ENCODE measurements at regions not wholly inside any gene's neighbourhood (a gene's known extent, or its start where the extent isn't known, plus 50 kb on each side); places are given as distances from the start of the nearest gene placed in this dataset.

GRCh38 chr6:105651969-105652368 lies 249.1 kb upstream of the PREP start:
- no peaks in the 10 kb centered on the region for H3K4me1 ChIP-seq
- 70 to 83% (median 83%) methylated on average over 2 of the region's 2 CpGs for WGBS, 3 donors
- H3K27me3 ChIP-seq (ENCODE audit: insufficient read depth in 3 of 3, low read length in 2 of 3) = no peaks in the 10 kb centered on the region
- no peak overlapping the region for H3K27ac ChIP-seq
- H3K4me3 ChIP-seq = no peak overlapping the region
- H3K9me3 ChIP-seq = no peaks in the 10 kb centered on the region
- DNase-seq (no peak), ATAC-seq (no peak)
- TF ChIP-seq, protein P1, sequence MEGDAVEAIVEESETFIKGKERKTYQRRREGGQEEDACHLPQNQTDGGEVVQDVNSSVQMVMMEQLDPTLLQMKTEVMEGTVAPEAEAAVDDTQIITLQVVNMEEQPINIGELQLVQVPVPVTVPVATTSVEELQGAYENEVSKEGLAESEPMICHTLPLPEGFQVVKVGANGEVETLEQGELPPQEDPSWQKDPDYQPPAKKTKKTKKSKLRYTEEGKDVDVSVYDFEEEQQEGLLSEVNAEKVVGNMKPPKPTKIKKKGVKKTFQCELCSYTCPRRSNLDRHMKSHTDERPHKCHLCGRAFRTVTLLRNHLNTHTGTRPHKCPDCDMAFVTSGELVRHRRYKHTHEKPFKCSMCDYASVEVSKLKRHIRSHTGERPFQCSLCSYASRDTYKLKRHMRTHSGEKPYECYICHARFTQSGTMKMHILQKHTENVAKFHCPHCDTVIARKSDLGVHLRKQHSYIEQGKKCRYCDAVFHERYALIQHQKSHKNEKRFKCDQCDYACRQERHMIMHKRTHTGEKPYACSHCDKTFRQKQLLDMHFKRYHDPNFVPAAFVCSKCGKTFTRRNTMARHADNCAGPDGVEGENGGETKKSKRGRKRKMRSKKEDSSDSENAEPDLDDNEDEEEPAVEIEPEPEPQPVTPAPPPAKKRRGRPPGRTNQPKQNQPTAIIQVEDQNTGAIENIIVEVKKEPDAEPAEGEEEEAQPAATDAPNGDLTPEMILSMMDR (IDR thresholded peaks at IDR 0.05) = no peak
- intact Hi-C loops (cut with DNase I) = no loop called here
- H3K36me3 ChIP-seq (ENCODE audit: insufficient read depth in 1 of 2, low read depth in 1 of 2) = no peaks in the 10 kb centered on the region

GRCh38 chr6:105650347-105650746 lies 247.5 kb upstream of the PREP start:
- TF ChIP-seq, protein P1 (IDR thresholded peaks at IDR 0.05) = no peak
- DNase-seq (no peak), ATAC-seq (no peak)
- Histone ChIP-seq H3K27me3 (ENCODE audit: insufficient read depth in 3 of 3, low read length in 2 of 3) (no peaks in the 10 kb centered on the region), H3K27ac (no peak overlapping the region), H3K9me3 (no peaks in the 10 kb centered on the region), H3K4me1 (no peaks in the 10 kb centered on the region), H3K4me3 (no peak overlapping the region), H3K36me3 (ENCODE audit: insufficient read depth in 1 of 2, low read depth in 1 of 2) (no peaks in the 10 kb centered on the region)
- 96 to 97% (median 96%) methylated on average over 1 of the region's 1 CpG for WGBS, 3 donors
- intact Hi-C loops (cut with DNase I) = no loop called here

- WGBS, 3 donors = 93 to 96% (median 96%) methylated on average over 1 of the region's 1 CpG
- Histone ChIP-seq H3K27me3 (ENCODE audit: insufficient read depth in 3 of 3, low read length in 2 of 3) (no peaks in the 10 kb centered on the region), H3K36me3 (ENCODE audit: insufficient read depth in 1 of 2, low read depth in 1 of 2) (no peaks in the 10 kb centered on the region), H3K9me3 (no peaks in the 10 kb centered on the region), H3K4me1 (no peaks in the 10 kb centered on the region), H3K27ac (no peak overlapping the region), H3K4me3 (no peak overlapping the region)
- no peak for DNase-seq
- ATAC-seq = no peak
- intact Hi-C loops (cut with DNase I) = no loop called here
- TF ChIP-seq, protein P1 (IDR thresholded peaks at IDR 0.05) = no peak
Measured at GRCh38 chr6:105649192-105649591, 246.3 kb upstream of the PREP start.

DNA sequence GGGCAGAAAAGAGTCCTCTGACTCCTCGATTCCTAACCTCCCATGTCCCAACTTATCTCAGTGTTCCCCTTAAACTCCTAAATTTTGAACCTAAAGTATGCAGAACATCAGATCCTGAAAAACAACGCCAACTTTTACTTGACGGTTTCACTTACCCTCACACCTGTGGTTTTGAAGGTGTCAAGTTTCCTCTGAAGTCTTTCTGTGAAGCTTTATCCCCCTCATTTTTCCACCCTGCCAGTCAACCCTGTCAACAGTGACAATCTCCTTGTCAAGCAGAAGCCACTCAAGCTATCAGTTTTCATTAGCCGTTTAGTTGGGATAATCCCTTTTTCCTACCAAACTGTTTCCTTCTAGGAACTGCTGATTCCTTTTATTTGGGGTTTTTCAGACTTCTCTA lies 245.4 kb upstream of the PREP start:
- no peak for DNase-seq
- ATAC-seq = no peak
- no peaks in the 10 kb centered on the region for H3K4me1 ChIP-seq
- H3K27me3 ChIP-seq (ENCODE audit: insufficient read depth in 3 of 3, low read length in 2 of 3) = no peaks in the 10 kb centered on the region
- TF ChIP-seq, protein P1 (IDR thresholded peaks at IDR 0.05) = no peak
- no peaks in the 10 kb centered on the region for H3K36me3 ChIP-seq (ENCODE audit: insufficient read depth in 1 of 2, low read depth in 1 of 2)
- intact Hi-C loops (cut with DNase I) = no loop called here
- no peaks in the 10 kb centered on the region for H3K9me3 ChIP-seq
- 29 to 40% (median 32%) methylated on average over 4 of the region's 4 CpGs for WGBS, 3 donors
- H3K4me3 ChIP-seq = no peak overlapping the region
- H3K27ac ChIP-seq = no peak overlapping the region

DNA sequence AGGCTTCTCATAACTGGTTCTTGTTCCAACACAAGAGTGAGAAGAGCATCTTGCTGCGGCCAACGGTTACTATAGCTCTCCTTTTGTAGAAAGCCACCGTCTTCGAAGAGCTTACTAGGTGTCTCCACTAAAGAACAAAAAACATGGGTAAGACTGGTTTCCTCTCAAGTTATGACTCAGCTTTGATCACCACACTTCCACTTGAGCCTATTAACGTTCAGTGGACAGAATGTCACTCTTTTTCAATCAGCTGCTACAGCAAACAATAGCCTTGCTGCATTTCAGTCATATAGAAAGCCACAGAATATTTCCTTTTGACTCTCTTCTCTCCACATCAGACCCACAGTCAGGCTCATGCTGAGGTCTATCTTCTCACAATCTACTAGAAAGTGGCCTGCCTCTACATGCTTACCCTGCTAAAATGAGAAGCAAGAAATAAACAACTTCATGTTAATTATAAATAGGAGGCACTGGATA lies 243.5 kb upstream of the PREP start:
- TF ChIP-seq, protein P1 (IDR thresholded peaks at IDR 0.05) = no peak
- ATAC-seq = no peak
- Histone ChIP-seq H3K27me3 (ENCODE audit: insufficient read depth in 3 of 3, low read length in 2 of 3) (no peaks in the 10 kb centered on the region), H3K36me3 (ENCODE audit: insufficient read depth in 1 of 2, low read depth in 1 of 2) (no peaks in the 10 kb centered on the region), H3K27ac (no peak overlapping the region), H3K9me3 (no peaks in the 10 kb centered on the region), H3K4me3 (no peak overlapping the region), H3K4me1 (no peaks in the 10 kb centered on the region)
- intact Hi-C loops (cut with DNase I) = no loop called here
- no peak for DNase-seq
- 81 to 82% (median 82%) methylated on average over 5 of the region's 5 CpGs for WGBS, 3 donors

Measured in psoas muscle (tissue), 7 donors.